Lung (tissue), 11 donors: ENCODE measurements at regions not wholly inside any gene's neighbourhood (a gene's known extent, or its start where the extent isn't known, plus 50 kb on each side); places are given as distances from the start of the nearest gene placed in this dataset.

Source experiments
- ATAC-seq: fragments of 200-7000 bp; cut with Tn5 transposase; one replicate; pipeline ENCODE4 v1.9.1; 2020; ENCODE audit warnings: moderate number of reproducible peaks; ENCODE audit not compliant: insufficient read depth, low FRiP score
- DNase-seq, 3 donors: peaks; one replicate each; pipeline ENCODE4 v3.0.0-alpha.2; 2013 to 2017
- H3K27ac ChIP-seq, 2 donors: one replicate each; pipeline ENCODE4 v1.5.1; 2013; ENCODE audit warnings: mild to moderate bottlenecking in 2 of 2, moderate library complexity in 2 of 2, control low read depth in 1 of 2, inconsistent platforms in 1 of 2, low read depth in 1 of 2, low read length in 1 of 2
- H3K27me3 ChIP-seq, 3 donors: one replicate each; pipeline ENCODE4 v1.5.1; 2013; ENCODE audit warnings: low read length in 2 of 3; ENCODE audit not compliant: control insufficient read depth in 3 of 3, insufficient read depth in 3 of 3
- H3K36me3 ChIP-seq, 4 donors: one replicate each; pipeline ENCODE4 v1.5.1; 2013; ENCODE audit warnings: low read length in 4 of 4, mild to moderate bottlenecking in 1 of 4, moderate library complexity in 1 of 4; ENCODE audit not compliant: control insufficient read depth in 4 of 4, insufficient read depth in 4 of 4
- H3K4me1 ChIP-seq, 5 donors: one replicate each; pipeline ENCODE4 v1.5.1; 2013; ENCODE audit warnings: low read length in 5 of 5, mild to moderate bottlenecking in 2 of 5, moderate library complexity in 1 of 5; ENCODE audit not compliant: control insufficient read depth in 5 of 5, insufficient read depth in 5 of 5
- H3K4me3 ChIP-seq: one replicate; pipeline ENCODE4 v1.5.1; 2013; ENCODE audit warnings: mild to moderate bottlenecking, control low read depth, moderate library complexity
- H3K9ac ChIP-seq, 2 donors: one replicate each; pipeline ENCODE4 v1.5.1; 2013; ENCODE audit warnings: low read length in 2 of 2, control low read depth in 1 of 2; ENCODE audit not compliant: insufficient read depth in 1 of 2
- H3K9me3 ChIP-seq, 4 donors: one replicate each; pipeline ENCODE4 v1.5.1; 2013; ENCODE audit warnings: low read length in 3 of 4, mild to moderate bottlenecking in 1 of 4, moderate library complexity in 1 of 4; ENCODE audit not compliant: control insufficient read depth in 4 of 4, insufficient read depth in 3 of 4
- WGBS, 2 donors: extraction: QIAGEN DNeasy Blood & Tissue Kit; methylation state at CpG; one replicate each; pipeline ENCODE4 v1.1.7; 2013; 5-methylcytosine and 5-hydroxymethylcytosine counted together
- TF ChIP-seq, protein P1 (sequence below): IDR thresholded peaks from 2 replicates; pipeline ENCODE4 v1.5.1; 2012; ENCODE audit warnings: mild to moderate bottlenecking; ENCODE audit errors: control extremely low read depth, extremely low read depth
- donor health status: control.
- donor health status: control.
- donor health status: Bipolar disorder and iron deficiency.
- donor health status: healthy.
- donor health status: DM: yes; HTN: yes; CAD: no.

- H3K4me3 ChIP-seq, result no peak overlapping the region
Observed at GRCh38 chr2:147520817-147521216, 324.0 kb upstream of the ACVR2A start.

GRCh38 chr2:147519178-147519577, 325.7 kb upstream of the ACVR2A start:
- 75 to 78% methylated on average over 2 of the region's 2 CpGs for WGBS, 2 donors
- no peak for ATAC-seq
- H3K4me1 ChIP-seq, result no peaks in the 10 kb centered on the region
- H3K27ac ChIP-seq, result no peak overlapping the region
- no peak overlapping the region for H3K4me3 ChIP-seq
- DNase-seq, result peak in 1 of 3 donors; percentile 36
- no peaks in the 10 kb centered on the region for H3K27me3 ChIP-seq
- H3K9ac ChIP-seq, result no peak overlapping the region
- H3K36me3 ChIP-seq, result no peaks in the 10 kb centered on the region
- H3K9me3 ChIP-seq, result peaks cover 0 to 3% (median under 1%) of the 10 kb centered on the region in 4 donors
- TF ChIP-seq, protein P1, sequence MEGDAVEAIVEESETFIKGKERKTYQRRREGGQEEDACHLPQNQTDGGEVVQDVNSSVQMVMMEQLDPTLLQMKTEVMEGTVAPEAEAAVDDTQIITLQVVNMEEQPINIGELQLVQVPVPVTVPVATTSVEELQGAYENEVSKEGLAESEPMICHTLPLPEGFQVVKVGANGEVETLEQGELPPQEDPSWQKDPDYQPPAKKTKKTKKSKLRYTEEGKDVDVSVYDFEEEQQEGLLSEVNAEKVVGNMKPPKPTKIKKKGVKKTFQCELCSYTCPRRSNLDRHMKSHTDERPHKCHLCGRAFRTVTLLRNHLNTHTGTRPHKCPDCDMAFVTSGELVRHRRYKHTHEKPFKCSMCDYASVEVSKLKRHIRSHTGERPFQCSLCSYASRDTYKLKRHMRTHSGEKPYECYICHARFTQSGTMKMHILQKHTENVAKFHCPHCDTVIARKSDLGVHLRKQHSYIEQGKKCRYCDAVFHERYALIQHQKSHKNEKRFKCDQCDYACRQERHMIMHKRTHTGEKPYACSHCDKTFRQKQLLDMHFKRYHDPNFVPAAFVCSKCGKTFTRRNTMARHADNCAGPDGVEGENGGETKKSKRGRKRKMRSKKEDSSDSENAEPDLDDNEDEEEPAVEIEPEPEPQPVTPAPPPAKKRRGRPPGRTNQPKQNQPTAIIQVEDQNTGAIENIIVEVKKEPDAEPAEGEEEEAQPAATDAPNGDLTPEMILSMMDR, result no peak

More at GRCh38 chr2:147520817-147521216, 324.0 kb upstream of the ACVR2A start:
- 68 to 80% methylated on average over 3 of the region's 3 CpGs for WGBS, 2 donors
- TF ChIP-seq, protein P1, result no peak
- no peak for DNase-seq
- H3K36me3 ChIP-seq, result no peaks in the 10 kb centered on the region
- H3K27ac ChIP-seq, result no peak overlapping the region
- H3K27me3 ChIP-seq, result no peaks in the 10 kb centered on the region
- H3K4me1 ChIP-seq, result peaks cover 0 to 3% (median 0%) of the 10 kb centered on the region in 5 donors
- no peak overlapping the region for H3K9ac ChIP-seq
- peaks cover 0 to 3% (median under 1%) of the 10 kb centered on the region in 4 donors for H3K9me3 ChIP-seq
- ATAC-seq, result no peak

DNA sequence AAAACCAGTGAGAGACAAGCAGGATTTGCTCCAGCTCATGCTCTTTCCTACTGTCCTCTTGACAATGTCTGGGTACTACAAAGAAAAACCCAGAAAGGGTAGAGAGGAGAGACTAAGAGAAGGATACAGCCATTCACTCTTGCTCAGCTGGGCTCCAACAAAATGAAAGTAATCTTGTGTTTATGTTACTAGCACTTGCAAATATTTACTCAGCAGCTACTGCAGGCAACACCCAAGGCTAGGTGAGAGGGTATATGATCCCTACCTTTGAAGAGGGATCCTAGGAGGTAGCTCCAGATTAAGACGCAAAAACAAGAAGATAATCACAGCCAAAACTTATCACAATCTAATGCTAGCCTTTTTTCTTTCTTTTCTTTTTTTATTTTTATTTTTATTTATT, 329.6 kb upstream of the ACVR2A start:
- no peaks in the 10 kb centered on the region for H3K27me3 ChIP-seq
- DNase-seq (no peak), ATAC-seq (no peak)
- TF ChIP-seq, protein P1, result no peak
- H3K9ac ChIP-seq, result no peak overlapping the region
- H3K4me1 ChIP-seq, result peaks cover 0 to 13% (median 4%) of the 10 kb centered on the region in 5 donors
- no peak overlapping the region for H3K4me3 ChIP-seq
- no peaks in the 10 kb centered on the region for H3K9me3 ChIP-seq
- H3K27ac ChIP-seq, result no peak overlapping the region
- WGBS, 2 donors, result 73 to 87% methylated on average over 1 of the region's 1 CpG
- no peaks in the 10 kb centered on the region for H3K36me3 ChIP-seq

DNA sequence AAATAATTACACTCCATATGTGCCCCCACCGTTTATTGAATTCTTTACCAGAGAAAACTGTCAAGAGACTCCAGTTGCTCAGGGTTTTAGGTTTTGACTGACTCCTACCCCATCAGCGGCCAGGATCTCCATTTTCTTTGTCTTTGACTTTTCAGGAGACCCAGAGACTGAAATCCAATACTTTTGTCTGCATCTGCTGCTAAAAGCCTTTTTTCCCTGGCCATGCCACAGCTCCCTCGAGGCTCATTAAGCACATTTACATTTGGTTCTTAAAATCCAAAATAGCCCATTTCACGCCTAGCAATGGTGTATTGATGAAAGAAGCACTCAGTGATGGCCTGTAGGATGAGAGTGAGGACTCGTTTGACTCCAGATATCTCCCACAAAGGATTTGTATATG, 332.6 kb upstream of the ACVR2A start:
- DNase-seq, result no peak
- WGBS, 2 donors, result 55 to 69% methylated on average over 5 of the region's 5 CpGs
- peaks cover 0 to under 1% (median 0%) of the 10 kb centered on the region in 4 donors for H3K9me3 ChIP-seq
- no peak overlapping the region for H3K27ac ChIP-seq
- no peaks in the 10 kb centered on the region for H3K27me3 ChIP-seq
- no peak overlapping the region for H3K9ac ChIP-seq
- no peak for ATAC-seq
- peaks cover 0 to 13% (median 4%) of the 10 kb centered on the region in 5 donors for H3K4me1 ChIP-seq
- H3K4me3 ChIP-seq, result no peak overlapping the region
- TF ChIP-seq, protein P1, result no peak
- no peaks in the 10 kb centered on the region for H3K36me3 ChIP-seq
